K562 (cell line): ENCODE measurements at regions not wholly inside any gene's neighbourhood (a gene's known extent, or its start where the extent isn't known, plus 50 kb on each side); places are given as distances from the start of the nearest gene placed in this dataset.

Experiments used
- ATAC-seq: fragments of 200-7000 bp; cut with Tn5 transposase; 3 replicates; pipeline ENCODE4 v1.9.1; 2020; ENCODE audit warnings: moderate library complexity
- BruUV-seq: library from RNA; stranded (reverse); fragments of 400-500 nt; replicated peaks from 2 replicates; lab custom pipeline; 2021; lab: Mats Ljungman, UMichigan
- CTCF ChIA-PET: fragments of 300-600 bp; formaldehyde crosslinking; extraction: SDS; loops from one replicate; lab custom pipeline; 2021; ENCODE audit warnings: low intra/inter-chr PET ratio; lab: Yijun Ruan, JAX
- POLR2A ChIA-PET: fragments of 300-600, 350-650 bp; sonication (Branson Sonifier 250); formaldehyde crosslinking; extraction: SDS; loops from one replicate; lab custom pipeline; 2021; ENCODE audit warnings: antibody characterized with exemption, inconsistent platforms; lab: Yijun Ruan, JAX
- DNase-seq, 4 experiments: peaks; one replicate each; pipeline versions ENCODE4 v3.0.0 to v3.0.0-alpha.2; 2011 to 2018; ENCODE audit warnings: low spot score in 3 of 4, mixed read lengths in 3 of 4; ENCODE audit errors: extremely low read depth in 1 of 4
- FAIRE-seq: peaks from 2 replicates; lab custom pipeline; 2011; peaks lifted over from hg19 to GRCh38; lab: Jason Lieb, UNC
- H2AFZ ChIP-seq: 2 replicates; pipeline ENCODE4 v1.6.0; 2011; ENCODE audit warnings: low read depth, low read length, control low read depth, inconsistent platforms
- H3K27ac ChIP-seq: fragments of 200-600 bp; 3 replicates; pipeline ENCODE4 v1.8.0; 2011; ENCODE audit warnings: low read depth, mild to moderate bottlenecking, control low read depth, inconsistent platforms, low read length, moderate library complexity, mixed read lengths; ENCODE audit errors: extremely low read depth
- H3K27me3 ChIP-seq, 2 experiments: fragments of 300-600 bp in 1 of 2; 2 replicates in 1 of 2; 3 replicates in 1 of 2; pipeline versions ENCODE4 v1.6.0 to v1.8.0; 2011; ENCODE audit warnings: inconsistent platforms in 2 of 2, low read length in 2 of 2, mild to moderate bottlenecking in 1 of 2, mixed read lengths in 1 of 2, moderate library complexity in 1 of 2; ENCODE audit not compliant: control insufficient read depth in 2 of 2, insufficient read depth in 2 of 2
- H3K36me3 ChIP-seq: fragments of 300-600 bp; 3 replicates; pipeline ENCODE4 v1.8.0; 2011; ENCODE audit warnings: mild to moderate bottlenecking, low read length, inconsistent platforms; ENCODE audit not compliant: control insufficient read depth, insufficient read depth
- H3K4me1 ChIP-seq, 2 experiments: fragments of 200-600 bp in 1 of 2; replicated peaks in 1 of 2; 2 replicates in 1 of 2; 3 replicates in 1 of 2; pipeline versions ENCODE4 v1.5.1 to v1.8.0; 2011; ENCODE audit warnings: inconsistent platforms in 2 of 2, low read length in 2 of 2, mild to moderate bottlenecking in 1 of 2, mixed read lengths in 1 of 2, moderate library complexity in 1 of 2; ENCODE audit not compliant: control insufficient read depth in 2 of 2, insufficient read depth in 2 of 2
- H3K4me2 ChIP-seq: 2 replicates; pipeline ENCODE4 v1.6.1; 2011; ENCODE audit warnings: low read length, control low read depth, inconsistent platforms, mixed read lengths; ENCODE audit not compliant: insufficient read depth
- H3K4me3 ChIP-seq: fragments of 200-600 bp; sonication (generic), shearing (Covaris generic); 2 replicates; pipeline ENCODE4 v1.5.1; 2016; ENCODE audit warnings: control low read depth, inconsistent platforms
- H3K79me2 ChIP-seq: fragments of 200-600 bp; 3 replicates; pipeline ENCODE4 v1.8.0; 2011; ENCODE audit warnings: low read length, inconsistent platforms; ENCODE audit not compliant: control insufficient read depth, insufficient read depth
- H3K9ac ChIP-seq, 2 experiments: 2 replicates each; pipeline versions ENCODE4 v1.6.0 to v1.6.1; 2011; ENCODE audit warnings: low read depth in 2 of 2, low read length in 2 of 2, control low read depth in 1 of 2, inconsistent platforms in 1 of 2, mild to moderate bottlenecking in 1 of 2, mixed read lengths in 1 of 2; ENCODE audit not compliant: insufficient read depth in 1 of 2
- H3K9me1 ChIP-seq: one replicate; pipeline ENCODE4 v1.6.0; 2011; ENCODE audit warnings: inconsistent platforms, mild to moderate bottlenecking, low read length, moderate library complexity; ENCODE audit not compliant: control insufficient read depth, insufficient read depth
- H3K9me3 ChIP-seq: replicated peaks from 2 replicates; pipeline ENCODE4 v1.5.1; 2011; ENCODE audit warnings: low read depth, low read length, inconsistent platforms; ENCODE audit not compliant: control insufficient read depth, insufficient read depth
- H4K20me1 ChIP-seq: replicated peaks from 2 replicates; pipeline ENCODE4 v1.6.1; 2011; ENCODE audit warnings: low read length, inconsistent platforms, mixed read lengths; ENCODE audit not compliant: control insufficient read depth, insufficient read depth
- EGR1 ChIP-seq: fragments of 450-650 bp; conservative IDR thresholded peaks from 2 replicates; pipeline ENCODE4 v1.6.1; 2017; ENCODE audit warnings: mild to moderate bottlenecking
- ETV1 ChIP-seq: fragments of 450-650 bp; conservative IDR thresholded peaks from 2 replicates; pipeline ENCODE4 v1.6.1; 2016; ENCODE audit warnings: missing genetic modification characterization, control low read depth, low read depth, missing compliant biosample characterization
- HNRNPLL ChIP-seq: fragments of 200-400 bp; formaldehyde crosslinking; IDR thresholded peaks from 2 replicates; pipeline ENCODE4 v1.6.1; 2017; ENCODE audit warnings: low read length, low read depth, mild to moderate bottlenecking; ENCODE audit not compliant: poor library complexity, severe bottlenecking
- KDM2B ChIP-seq: fragments of 250-450 bp; sonication (Bioruptor Pico); IDR thresholded peaks from 2 replicates; pipeline ENCODE4 v1.8.0; 2021; ENCODE audit warnings: mild to moderate bottlenecking, moderate library complexity
- NONO ChIP-seq, 2 experiments: fragments of 200-400 bp in 1 of 2; fragments of 450-650 bp in 1 of 2; formaldehyde crosslinking in 1 of 2; IDR thresholded peaks; 2 replicates each; pipeline ENCODE4 v1.6.1; 2017; ENCODE audit warnings: low read depth in 2 of 2, mild to moderate bottlenecking in 2 of 2, moderate library complexity in 2 of 2, low read length in 1 of 2
- RBM39 ChIP-seq: fragments of 200-400 bp; formaldehyde crosslinking; optimal IDR thresholded peaks from 2 replicates; pipeline ENCODE3; 2018; ENCODE audit warnings: low read depth, low read length
- TRIM28 ChIP-seq: fragments of 450-650 bp; IDR thresholded peaks from 2 replicates; pipeline ENCODE4 v1.6.1; 2017
- WGBS: fragments of 100-300 bp; shearing (Covaris generic); methylation state at CpG from one replicate; pipeline ENCODE4 v1.1.6; 2016; ENCODE audit warnings: low coverage, mixed read lengths; ENCODE audit not compliant: insufficient coverage; ENCODE audit errors: missing lambda C conversion rate; 5-methylcytosine and 5-hydroxymethylcytosine counted together
- in situ Hi-C: fragments of 300-500 bp; cut with MboI; formaldehyde crosslinking; loops from 4 replicates; pipeline ENCODE4 v1.15.0; 2018; ENCODE audit warnings: inconsistent platforms, mixed read lengths
- intact Hi-C: fragments of 100-400 bp; cut with micrococcal nuclease; formaldehyde crosslinking; loops from 2 replicates; pipeline ENCODE4 v1.14.2; 2022
- TF ChIP-seq, protein P1 (sequence below): fragments of 450-650 bp; IDR thresholded peaks from 2 replicates; pipeline ENCODE4 v1.6.1; 2018; ENCODE audit warnings: mild to moderate bottlenecking, low read depth; ENCODE audit not compliant: partially characterized antibody
- TF ChIP-seq, protein P2 (sequence below): sonication (generic); formaldehyde crosslinking; IDR thresholded peaks from 2 replicates; pipeline ENCODE4 v1.8.0; 2023; ENCODE audit warnings: missing genetic modification reagents, mild to moderate bottlenecking, borderline replicate concordance
- TF ChIP-seq, protein P3 (sequence below): fragments of 250-450 bp; sonication (Bioruptor Pico); IDR thresholded peaks from 2 replicates; pipeline ENCODE4 v1.5.1; 2021; ENCODE audit warnings: mild to moderate bottlenecking

DNA sequence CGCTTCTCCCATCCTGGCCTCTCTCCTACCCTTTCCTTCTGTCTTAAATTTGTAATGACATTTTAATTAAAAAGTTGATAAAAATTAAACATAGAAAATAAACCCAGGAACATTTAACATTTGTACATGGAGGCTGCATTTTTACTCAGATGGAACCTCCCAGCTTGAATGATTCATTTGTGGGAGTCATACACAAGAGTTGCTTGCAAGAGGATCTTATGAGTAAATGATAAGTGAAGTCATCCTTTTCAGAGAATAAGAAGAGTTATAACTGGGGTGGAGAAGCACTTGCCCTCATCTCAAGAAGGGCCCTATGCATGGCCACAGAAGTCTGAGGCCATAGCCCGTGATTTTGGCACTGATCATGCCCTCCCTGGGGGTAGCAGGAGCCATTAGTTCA lies 482.9 kb upstream of the BOD1L1 start:
- intact Hi-C loops = no loop called here
- no peak for DNase-seq
- Histone ChIP-seq H2AFZ (no peak overlapping the region), H4K20me1 (no peaks in the 10 kb centered on the region), H3K36me3 (no peaks in the 10 kb centered on the region), H3K4me1 (no peaks in the 10 kb centered on the region), H3K4me3 (no peak overlapping the region), H3K79me2 (no peaks in the 10 kb centered on the region), H3K9me3 (no peaks in the 10 kb centered on the region), H3K27ac (no peak overlapping the region), H3K4me2 (no peak overlapping the region), H3K27me3 (no peaks in the 10 kb centered on the region), H3K9me1 (no peaks in the 10 kb centered on the region), H3K9ac (no peak overlapping the region)
- ChIA-PET CTCF (no interaction called here), POLR2A (interaction anchor here (0.7 kb wide), 1 partner anchor 1533 kb away, joined by 3 read pairs; no protein-coding TSS in a partner anchor)
- no peak for TF ChIP-seq KDM2B (CRISPR knock-in tag)
- TF ChIP-seq HNRNPLL = no peak
- TF ChIP-seq, protein P1, sequence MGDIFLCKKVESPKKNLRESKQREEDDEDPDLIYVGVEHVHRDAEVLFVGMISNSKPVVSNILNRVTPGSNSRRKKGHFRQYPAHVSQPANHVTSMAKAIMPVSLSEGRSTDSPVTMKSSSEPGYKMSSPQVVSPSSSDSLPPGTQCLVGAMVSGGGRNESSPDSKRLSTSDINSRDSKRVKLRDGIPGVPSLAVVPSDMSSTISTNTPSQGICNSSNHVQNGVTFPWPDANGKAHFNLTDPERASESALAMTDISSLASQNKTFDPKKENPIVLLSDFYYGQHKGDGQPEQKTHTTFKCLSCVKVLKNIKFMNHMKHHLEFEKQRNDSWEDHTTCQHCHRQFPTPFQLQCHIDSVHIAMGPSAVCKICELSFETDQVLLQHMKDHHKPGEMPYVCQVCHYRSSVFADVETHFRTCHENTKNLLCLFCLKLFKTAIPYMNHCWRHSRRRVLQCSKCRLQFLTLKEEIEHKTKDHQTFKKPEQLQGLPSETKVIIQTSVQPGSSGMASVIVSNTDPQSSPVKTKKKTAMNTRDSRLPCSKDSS = no peak
- TF ChIP-seq NONO (IDR thresholded peaks at IDR 0.05; ENCODE audit: low read depth in 2 of 2, low read length in 1 of 2) = no peak
- TF ChIP-seq, protein P2, sequence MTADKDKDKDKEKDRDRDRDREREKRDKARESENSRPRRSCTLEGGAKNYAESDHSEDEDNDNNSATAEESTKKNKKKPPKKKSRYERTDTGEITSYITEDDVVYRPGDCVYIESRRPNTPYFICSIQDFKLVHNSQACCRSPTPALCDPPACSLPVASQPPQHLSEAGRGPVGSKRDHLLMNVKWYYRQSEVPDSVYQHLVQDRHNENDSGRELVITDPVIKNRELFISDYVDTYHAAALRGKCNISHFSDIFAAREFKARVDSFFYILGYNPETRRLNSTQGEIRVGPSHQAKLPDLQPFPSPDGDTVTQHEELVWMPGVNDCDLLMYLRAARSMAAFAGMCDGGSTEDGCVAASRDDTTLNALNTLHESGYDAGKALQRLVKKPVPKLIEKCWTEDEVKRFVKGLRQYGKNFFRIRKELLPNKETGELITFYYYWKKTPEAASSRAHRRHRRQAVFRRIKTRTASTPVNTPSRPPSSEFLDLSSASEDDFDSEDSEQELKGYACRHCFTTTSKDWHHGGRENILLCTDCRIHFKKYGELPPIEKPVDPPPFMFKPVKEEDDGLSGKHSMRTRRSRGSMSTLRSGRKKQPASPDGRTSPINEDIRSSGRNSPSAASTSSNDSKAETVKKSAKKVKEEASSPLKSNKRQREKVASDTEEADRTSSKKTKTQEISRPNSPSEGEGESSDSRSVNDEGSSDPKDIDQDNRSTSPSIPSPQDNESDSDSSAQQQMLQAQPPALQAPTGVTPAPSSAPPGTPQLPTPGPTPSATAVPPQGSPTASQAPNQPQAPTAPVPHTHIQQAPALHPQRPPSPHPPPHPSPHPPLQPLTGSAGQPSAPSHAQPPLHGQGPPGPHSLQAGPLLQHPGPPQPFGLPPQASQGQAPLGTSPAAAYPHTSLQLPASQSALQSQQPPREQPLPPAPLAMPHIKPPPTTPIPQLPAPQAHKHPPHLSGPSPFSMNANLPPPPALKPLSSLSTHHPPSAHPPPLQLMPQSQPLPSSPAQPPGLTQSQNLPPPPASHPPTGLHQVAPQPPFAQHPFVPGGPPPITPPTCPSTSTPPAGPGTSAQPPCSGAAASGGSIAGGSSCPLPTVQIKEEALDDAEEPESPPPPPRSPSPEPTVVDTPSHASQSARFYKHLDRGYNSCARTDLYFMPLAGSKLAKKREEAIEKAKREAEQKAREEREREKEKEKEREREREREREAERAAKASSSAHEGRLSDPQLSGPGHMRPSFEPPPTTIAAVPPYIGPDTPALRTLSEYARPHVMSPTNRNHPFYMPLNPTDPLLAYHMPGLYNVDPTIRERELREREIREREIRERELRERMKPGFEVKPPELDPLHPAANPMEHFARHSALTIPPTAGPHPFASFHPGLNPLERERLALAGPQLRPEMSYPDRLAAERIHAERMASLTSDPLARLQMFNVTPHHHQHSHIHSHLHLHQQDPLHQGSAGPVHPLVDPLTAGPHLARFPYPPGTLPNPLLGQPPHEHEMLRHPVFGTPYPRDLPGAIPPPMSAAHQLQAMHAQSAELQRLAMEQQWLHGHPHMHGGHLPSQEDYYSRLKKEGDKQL (CRISPR knock-in tag) = no peak
- TF ChIP-seq EGR1 = no peak
- TF ChIP-seq RBM39 = no peak
- TF ChIP-seq TRIM28 = no peak
- TF ChIP-seq, protein P3, sequence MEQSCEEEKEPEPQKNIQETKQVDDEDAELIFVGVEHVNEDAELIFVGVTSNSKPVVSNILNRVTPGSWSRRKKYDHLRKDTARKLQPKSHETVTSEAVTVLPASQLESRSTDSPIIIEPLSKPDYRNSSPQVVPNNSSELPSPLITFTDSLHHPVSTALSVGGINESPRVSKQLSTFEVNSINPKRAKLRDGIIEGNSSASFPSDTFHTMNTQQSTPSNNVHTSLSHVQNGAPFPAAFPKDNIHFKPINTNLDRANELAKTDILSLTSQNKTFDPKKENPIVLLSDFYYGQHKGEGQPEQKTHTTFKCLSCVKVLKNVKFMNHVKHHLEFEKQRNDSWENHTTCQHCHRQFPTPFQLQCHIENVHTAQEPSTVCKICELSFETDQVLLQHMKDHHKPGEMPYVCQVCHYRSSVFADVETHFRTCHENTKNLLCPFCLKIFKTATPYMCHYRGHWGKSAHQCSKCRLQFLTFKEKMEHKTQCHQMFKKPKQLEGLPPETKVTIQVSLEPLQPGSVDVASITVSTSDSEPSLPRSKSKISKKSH (CRISPR knock-in tag) = no peak
- no peak for TF ChIP-seq ETV1 (tag)
- ATAC-seq = no peak
- FAIRE-seq = no peak
- in situ Hi-C loops = no loop called here
- 0% methylated on average over 2 of the region's 2 CpGs for WGBS
- BruUV-seq = no TSS peak
